ENCODE measurements at regions not wholly inside any gene's neighbourhood (a gene's known extent, or its start where the extent isn't known, plus 50 kb on each side); places are given as distances from the start of the nearest gene placed in this dataset.

GRCh38 chr2:8479298-8479697 is 202.6 kb upstream of the ID2 start:
- Histone ChIP-seq H3K27me3 (ENCODE audit: control insufficient read depth, insufficient read depth, low read length) (no peaks in the 10 kb centered on the region), H3K4me3 (ENCODE audit: insufficient read depth, low read depth, low read length) (no peak overlapping the region), H3K36me3 (replicated peaks; ENCODE audit: control insufficient read depth, insufficient read depth, low read length) (no peaks in the 10 kb centered on the region)
- no peak for DNase-seq

DNA sequence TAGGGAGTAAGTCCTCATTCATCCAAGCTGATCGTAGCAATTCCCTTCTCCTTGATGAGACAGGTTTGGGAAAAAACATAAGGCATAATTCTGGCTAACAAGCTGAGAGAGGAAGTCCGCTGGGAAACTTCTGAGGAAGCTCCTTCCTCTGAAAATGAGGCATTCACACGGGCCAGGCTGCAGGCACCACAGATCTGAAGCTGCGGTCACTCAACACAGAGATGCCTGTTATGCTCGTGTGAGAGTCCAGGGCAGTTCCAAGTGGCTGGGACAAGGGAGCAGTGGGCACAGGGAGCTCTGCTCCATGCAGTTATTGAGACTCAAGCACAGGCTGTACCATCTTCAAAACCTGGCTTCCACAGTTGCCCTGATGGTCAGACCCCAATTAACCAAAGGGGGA is 200.9 kb upstream of the ID2 start:
- H3K36me3 ChIP-seq (replicated peaks; ENCODE audit: control insufficient read depth, insufficient read depth, low read length): no peaks in the 10 kb centered on the region
- H3K4me3 ChIP-seq (ENCODE audit: insufficient read depth, low read depth, low read length): no peak overlapping the region
- no peaks in the 10 kb centered on the region for H3K27me3 ChIP-seq (ENCODE audit: control insufficient read depth, insufficient read depth, low read length)
- no peak for DNase-seq

DNA sequence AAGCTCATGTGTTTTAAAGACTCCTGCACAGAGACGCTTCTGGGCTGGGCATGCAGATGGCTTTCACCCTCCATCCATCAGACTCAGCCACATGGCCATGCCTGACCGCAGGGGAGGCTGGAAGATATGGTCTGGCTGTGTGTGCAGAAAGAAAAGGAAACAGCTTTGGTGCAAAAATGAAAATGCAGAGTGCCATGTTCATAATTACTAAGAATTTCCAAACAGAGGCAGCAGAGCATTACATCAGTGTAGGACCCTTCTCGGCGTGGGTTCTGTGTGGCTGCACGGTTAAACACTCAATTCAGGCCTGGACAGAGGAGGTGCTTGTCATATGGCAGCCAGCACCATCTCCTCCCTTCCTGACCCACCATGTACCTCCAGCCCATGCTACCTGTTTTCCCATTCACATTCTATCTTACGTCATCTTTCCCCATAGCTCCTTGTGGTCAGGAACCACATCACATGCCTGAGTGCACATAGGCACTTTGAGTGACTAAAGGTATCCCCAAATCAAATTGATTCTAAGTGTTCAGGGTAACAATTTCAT is 200.3 kb upstream of the ID2 start:
- no peaks in the 10 kb centered on the region for H3K27me3 ChIP-seq (ENCODE audit: control insufficient read depth, insufficient read depth, low read length)
- no peak for DNase-seq
- H3K4me3 ChIP-seq (ENCODE audit: insufficient read depth, low read depth, low read length): no peak overlapping the region
- no peaks in the 10 kb centered on the region for H3K36me3 ChIP-seq (replicated peaks; ENCODE audit: control insufficient read depth, insufficient read depth, low read length)

GRCh38 chr2:8482432-8482831 is 199.4 kb upstream of the ID2 start:
- no peaks in the 10 kb centered on the region for H3K36me3 ChIP-seq (replicated peaks; ENCODE audit: control insufficient read depth, insufficient read depth, low read length)
- no peaks in the 10 kb centered on the region for H3K27me3 ChIP-seq (ENCODE audit: control insufficient read depth, insufficient read depth, low read length)
- H3K4me3 ChIP-seq (ENCODE audit: insufficient read depth, low read depth, low read length): no peak overlapping the region
- no peak for DNase-seq

DNA sequence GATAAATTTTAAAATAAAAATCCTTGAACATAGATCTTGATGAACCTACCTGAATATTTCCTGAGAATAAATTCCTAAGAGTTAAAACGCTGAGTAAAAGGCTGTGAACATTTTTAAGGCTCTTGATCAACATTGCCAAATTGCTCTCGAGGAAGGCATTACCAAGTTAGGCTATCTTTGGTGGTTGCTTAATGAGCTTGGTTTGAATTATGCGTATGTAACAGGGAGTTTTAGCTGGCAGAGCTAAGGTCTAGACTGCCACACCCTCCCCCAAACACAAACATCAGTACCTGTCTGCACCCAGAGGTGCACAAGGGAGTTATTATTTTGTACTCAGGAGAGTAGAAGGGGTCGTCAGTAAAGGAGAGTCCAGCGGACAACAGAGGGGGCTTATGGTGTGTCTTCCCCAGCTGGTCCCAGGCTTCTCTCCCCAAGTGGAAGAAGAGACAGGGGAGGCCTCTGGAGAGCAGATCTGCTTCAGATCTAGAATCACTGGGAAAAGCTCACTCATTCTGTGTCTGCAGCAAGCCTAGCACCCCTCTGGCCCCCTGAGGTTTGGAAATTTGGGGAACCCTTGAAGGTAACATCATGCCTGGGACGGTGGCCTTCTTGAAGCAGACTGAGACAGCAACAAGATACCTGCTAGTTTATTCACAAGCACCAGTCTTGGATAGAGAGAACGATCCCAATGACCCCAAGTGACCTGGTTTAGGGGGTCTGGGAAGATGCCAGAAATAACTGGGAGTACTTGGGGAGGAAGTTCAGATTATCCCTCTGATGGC is 197.2 kb upstream of the ID2 start:
- DNase-seq: no peak
- Histone ChIP-seq H3K4me3 (ENCODE audit: insufficient read depth, low read depth, low read length) (no peak overlapping the region), H3K36me3 (replicated peaks; ENCODE audit: control insufficient read depth, insufficient read depth, low read length) (no peaks in the 10 kb centered on the region), H3K27me3 (ENCODE audit: control insufficient read depth, insufficient read depth, low read length) (no peaks in the 10 kb centered on the region)

- Histone ChIP-seq H3K4me3 (ENCODE audit: insufficient read depth, low read depth, low read length) (no peak overlapping the region), H3K27me3 (ENCODE audit: control insufficient read depth, insufficient read depth, low read length) (no peaks in the 10 kb centered on the region), H3K36me3 (replicated peaks; ENCODE audit: control insufficient read depth, insufficient read depth, low read length) (no peaks in the 10 kb centered on the region)
- no peak for DNase-seq
Measured at GRCh38 chr2:8485736-8486135, 196.1 kb upstream of the ID2 start.

DNA sequence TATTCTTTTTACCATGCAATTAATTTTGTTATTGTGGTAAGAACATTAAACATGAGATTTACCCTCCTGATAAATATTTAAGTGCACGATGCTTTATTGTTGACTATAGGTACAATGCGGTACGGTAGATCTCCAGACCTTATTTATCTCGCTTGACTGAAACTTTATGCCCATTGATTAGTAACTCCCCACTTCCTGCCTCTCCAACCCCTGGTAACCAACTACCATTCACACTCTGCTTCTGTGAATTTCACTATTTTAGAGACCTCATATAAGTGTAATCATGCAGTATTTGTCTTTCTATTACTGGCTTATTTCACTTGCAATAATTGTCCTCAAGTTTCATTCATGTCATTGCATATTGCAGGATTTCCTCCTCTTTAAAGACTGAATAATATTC is 195.7 kb upstream of the ID2 start:
- no peak for DNase-seq
- no peaks in the 10 kb centered on the region for H3K36me3 ChIP-seq (replicated peaks; ENCODE audit: control insufficient read depth, insufficient read depth, low read length)
- H3K4me3 ChIP-seq (ENCODE audit: insufficient read depth, low read depth, low read length): no peak overlapping the region
- no peaks in the 10 kb centered on the region for H3K27me3 ChIP-seq (ENCODE audit: control insufficient read depth, insufficient read depth, low read length)

DNA sequence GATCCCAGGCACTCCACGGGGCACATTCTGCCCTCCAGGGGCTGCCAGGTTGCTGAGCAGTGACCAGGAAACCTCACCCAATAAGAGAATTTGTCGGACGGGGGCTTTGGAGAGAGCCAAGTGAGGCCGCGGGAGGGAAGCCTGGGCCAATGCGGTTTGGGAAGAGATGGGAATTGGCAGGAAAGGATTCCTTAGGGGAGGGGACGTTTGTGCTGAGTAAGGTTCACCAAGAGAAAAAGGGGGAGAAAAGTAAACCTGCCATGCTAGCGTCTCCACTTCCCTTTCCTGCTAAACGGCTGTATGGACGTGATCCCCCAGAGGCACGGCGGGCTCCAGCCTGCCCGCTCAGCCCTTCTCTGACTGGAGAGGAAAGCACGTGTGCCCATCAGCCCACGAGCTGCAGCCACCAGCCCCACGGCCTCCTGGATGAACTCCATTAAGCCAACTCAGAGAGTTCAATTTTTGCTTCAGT is 194.4 kb upstream of the ID2 start:
- H3K27me3 ChIP-seq (ENCODE audit: control insufficient read depth, insufficient read depth, low read length): no peaks in the 10 kb centered on the region
- peak; percentile 75 for DNase-seq
- H3K36me3 ChIP-seq (replicated peaks; ENCODE audit: control insufficient read depth, insufficient read depth, low read length): no peaks in the 10 kb centered on the region
- H3K4me3 ChIP-seq (ENCODE audit: insufficient read depth, low read depth, low read length): no peak overlapping the region

DNA sequence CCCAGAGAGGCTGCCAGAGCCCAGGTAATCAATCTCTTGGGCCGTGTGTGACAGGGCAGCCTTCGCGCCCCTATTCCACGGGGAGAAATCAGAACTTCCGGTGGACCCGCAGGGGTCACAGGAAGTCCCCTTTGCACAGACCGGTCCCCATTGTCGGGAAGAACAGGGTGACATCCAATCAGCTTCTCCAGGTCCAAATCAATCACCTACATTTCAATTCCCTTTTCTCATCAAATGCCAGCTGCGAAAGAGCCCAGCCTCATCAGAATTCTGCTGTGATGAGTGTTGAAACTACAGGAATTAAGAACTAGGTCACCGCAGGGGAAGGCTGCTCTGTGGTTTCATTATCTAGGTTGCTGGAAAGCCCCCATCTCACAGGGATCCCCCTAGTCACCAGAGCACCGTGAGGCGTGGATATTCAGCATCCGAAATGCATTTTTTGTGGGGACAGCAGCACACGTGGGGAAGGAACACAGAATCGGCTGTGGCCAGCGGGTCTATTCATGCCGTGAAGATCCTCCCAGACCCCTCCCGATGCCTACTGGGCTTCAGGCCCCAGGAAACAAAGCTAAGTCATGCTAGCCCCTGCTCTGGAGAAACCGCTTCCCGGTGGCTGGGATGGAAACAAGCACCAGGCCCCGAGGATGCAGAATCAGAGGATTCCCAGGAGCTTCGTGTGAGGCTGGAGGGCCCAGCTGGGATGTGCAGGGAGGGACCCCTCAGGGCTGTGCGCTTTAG is 193.7 kb upstream of the ID2 start:
- no peak overlapping the region for H3K4me3 ChIP-seq (ENCODE audit: insufficient read depth, low read depth, low read length)
- DNase-seq: peak; percentile 55
- no peaks in the 10 kb centered on the region for H3K36me3 ChIP-seq (replicated peaks; ENCODE audit: control insufficient read depth, insufficient read depth, low read length)
- no peaks in the 10 kb centered on the region for H3K27me3 ChIP-seq (ENCODE audit: control insufficient read depth, insufficient read depth, low read length)

DNA sequence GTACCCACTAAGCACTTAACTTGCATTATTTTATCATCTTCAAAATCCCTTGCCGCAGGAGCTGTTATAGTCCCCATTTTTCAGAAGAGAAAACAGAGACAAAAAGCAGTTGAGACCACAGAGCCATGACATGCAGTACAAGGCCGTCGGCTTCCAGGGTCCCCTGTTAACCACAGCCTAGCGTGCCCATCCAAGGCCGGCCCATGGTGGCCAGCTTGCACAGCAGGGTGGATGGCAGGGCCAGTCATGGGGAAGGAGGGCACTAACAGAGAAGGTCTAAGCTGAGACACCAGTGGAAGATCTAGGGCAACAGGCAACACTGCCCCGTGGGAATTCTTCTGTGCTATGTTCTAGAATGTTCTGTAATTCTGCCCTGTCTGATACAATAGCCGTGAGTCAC is 192.6 kb upstream of the ID2 start:
- no peaks in the 10 kb centered on the region for H3K36me3 ChIP-seq (replicated peaks; ENCODE audit: control insufficient read depth, insufficient read depth, low read length)
- no peak overlapping the region for H3K4me3 ChIP-seq (ENCODE audit: insufficient read depth, low read depth, low read length)
- no peaks in the 10 kb centered on the region for H3K27me3 ChIP-seq (ENCODE audit: control insufficient read depth, insufficient read depth, low read length)
- no peak for DNase-seq

GRCh38 chr2:8489751-8490150 is 192.1 kb upstream of the ID2 start:
- no peaks in the 10 kb centered on the region for H3K27me3 ChIP-seq (ENCODE audit: control insufficient read depth, insufficient read depth, low read length)
- H3K36me3 ChIP-seq (replicated peaks; ENCODE audit: control insufficient read depth, insufficient read depth, low read length): no peaks in the 10 kb centered on the region
- no peak overlapping the region for H3K4me3 ChIP-seq (ENCODE audit: insufficient read depth, low read depth, low read length)
- no peak for DNase-seq

DNA sequence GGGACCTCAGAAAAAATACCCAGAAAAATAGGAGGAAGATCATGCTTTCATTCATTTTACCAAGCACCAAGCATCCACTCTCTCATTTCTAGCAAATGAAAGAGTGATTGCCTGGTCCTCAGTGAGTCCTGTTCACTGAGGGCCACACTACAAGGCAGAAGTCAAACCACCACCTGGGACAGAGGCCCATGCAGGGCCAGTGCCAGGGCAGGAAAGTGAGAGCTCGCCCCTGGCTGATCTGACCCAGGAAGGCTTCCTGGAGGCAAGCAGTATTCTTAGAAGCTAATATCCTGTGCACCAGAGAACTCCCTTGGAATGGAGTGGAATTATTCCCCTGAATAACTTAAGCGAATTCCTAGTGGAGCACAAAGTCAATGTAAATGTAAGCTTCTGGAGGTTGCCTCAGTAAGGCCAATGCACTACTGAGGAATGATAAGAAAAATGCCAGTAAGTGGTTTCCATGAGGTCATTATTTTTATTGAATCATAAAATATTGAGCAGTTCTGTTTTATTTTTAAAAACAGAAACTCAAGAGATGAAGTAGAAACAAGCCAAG is 191.6 kb upstream of the ID2 start:
- DNase-seq: no peak

DNA sequence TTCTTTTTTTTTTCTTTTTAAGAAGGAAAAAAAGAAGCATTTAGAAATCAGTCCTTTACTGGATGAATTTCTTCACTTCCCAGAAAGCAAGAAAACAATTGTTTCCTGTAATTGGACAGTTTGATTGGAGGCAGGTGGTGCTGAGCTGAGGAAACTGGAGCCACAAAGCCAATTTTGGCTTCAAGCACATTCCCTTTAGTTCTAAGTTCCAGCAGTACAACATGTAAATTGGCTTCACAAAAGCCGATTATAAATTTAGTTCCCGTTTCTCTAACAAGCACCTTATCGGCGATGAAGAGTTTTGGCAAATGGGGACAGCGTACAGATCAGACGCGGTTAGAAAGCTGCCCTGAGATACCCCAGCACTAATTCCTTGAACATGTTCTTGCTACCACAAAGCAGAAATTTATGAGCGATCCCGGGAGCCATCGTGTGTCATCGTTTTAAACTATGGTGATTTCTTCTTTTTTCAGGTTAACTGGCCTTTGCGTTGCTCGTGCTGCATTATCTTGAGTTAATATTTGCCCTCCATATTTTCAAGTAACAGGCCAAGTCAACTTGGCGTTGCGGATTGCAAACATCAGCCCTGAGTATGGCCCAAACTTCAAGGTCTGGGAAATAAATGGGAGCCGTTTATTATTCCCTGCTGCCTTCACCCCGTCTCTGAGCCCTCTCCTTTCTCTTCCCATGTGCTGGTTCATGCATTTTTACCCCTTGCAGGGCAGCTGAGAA is 190.4 kb upstream of the ID2 start:
- H3K27me3 ChIP-seq (ENCODE audit: control insufficient read depth, insufficient read depth, low read length): no peaks in the 10 kb centered on the region
- no peak for DNase-seq
- no peak overlapping the region for H3K4me3 ChIP-seq (ENCODE audit: insufficient read depth, low read depth, low read length)
- no peaks in the 10 kb centered on the region for H3K36me3 ChIP-seq (replicated peaks; ENCODE audit: control insufficient read depth, insufficient read depth, low read length)

More for the DNA sequence above, 191.6 kb upstream of the ID2 start:
- Histone ChIP-seq H3K27me3 (ENCODE audit: control insufficient read depth, insufficient read depth, low read length) (no peaks in the 10 kb centered on the region), H3K4me3 (ENCODE audit: insufficient read depth, low read depth, low read length) (no peak overlapping the region), H3K36me3 (replicated peaks; ENCODE audit: control insufficient read depth, insufficient read depth, low read length) (no peaks in the 10 kb centered on the region)

- Histone ChIP-seq H3K4me3 (ENCODE audit: insufficient read depth, low read depth, low read length) (no peak overlapping the region), H3K27me3 (ENCODE audit: control insufficient read depth, insufficient read depth, low read length) (no peaks in the 10 kb centered on the region), H3K36me3 (replicated peaks; ENCODE audit: control insufficient read depth, insufficient read depth, low read length) (no peaks in the 10 kb centered on the region)
- peak; percentile 64 for DNase-seq
Measured at GRCh38 chr2:8494151-8494550, 187.7 kb upstream of the ID2 start.
